CD14-positive monocyte (primary cell): ENCODE measurements at regions not wholly inside any gene's neighbourhood (a gene's known extent, or its start where the extent isn't known, plus 50 kb on each side); places are given as distances from the start of the nearest gene placed in this dataset.

Source experiments
- DNase-seq, 3 donors: peaks; one replicate each; pipeline ENCODE4 v3.0.0-alpha.2; 2011 to 2022
- H2AFZ ChIP-seq: 2 replicates; pipeline ENCODE4 v1.6.0; 2012; ENCODE audit warnings: mild to moderate bottlenecking, low read depth, low read length, inconsistent platforms; ENCODE audit not compliant: insufficient read depth, poor library complexity, severe bottlenecking
- H3K27ac ChIP-seq, 2 donors: 1 replicate in 1 of 2; 2 replicates in 1 of 2; pipeline ENCODE4 v1.5.1; 2012 to 2013; ENCODE audit warnings: low read length in 2 of 2, control low read depth in 1 of 2, inconsistent platforms in 1 of 2, low read depth in 1 of 2, mild to moderate bottlenecking in 1 of 2
- H3K27me3 ChIP-seq, 2 donors: one replicate each; pipeline versions ENCODE4 v1.6.0 to v1.6.1; 2011 to 2013; ENCODE audit warnings: low read length in 2 of 2; ENCODE audit not compliant: control insufficient read depth in 2 of 2, insufficient read depth in 2 of 2
- H3K36me3 ChIP-seq, 2 donors: replicated peaks in 1 of 2; 1 replicate in 1 of 2; 2 replicates in 1 of 2; pipeline versions ENCODE4 v1.5.1 to v1.6.1; 2012 to 2013; ENCODE audit warnings: low read length in 2 of 2, control low read depth in 1 of 2, inconsistent platforms in 1 of 2, mild to moderate bottlenecking in 1 of 2; ENCODE audit not compliant: insufficient read depth in 2 of 2, control insufficient read depth in 1 of 2
- H3K4me1 ChIP-seq, 2 donors: 1 replicate in 1 of 2; 2 replicates in 1 of 2; pipeline versions ENCODE4 v1.5.1 to v1.6.1; 2012 to 2013; ENCODE audit warnings: low read length in 2 of 2, control low read depth in 1 of 2, inconsistent platforms in 1 of 2, mild to moderate bottlenecking in 1 of 2, moderate library complexity in 1 of 2; ENCODE audit not compliant: insufficient read depth in 2 of 2, control insufficient read depth in 1 of 2
- H3K4me2 ChIP-seq: replicated peaks from 2 replicates; pipeline ENCODE3; 2012; ENCODE audit warnings: low read length, moderate library complexity, mild to moderate bottlenecking; ENCODE audit not compliant: poor library complexity, severe bottlenecking; ENCODE audit errors: extremely low read depth
- H3K4me3 ChIP-seq, 3 experiments: fragments of 200-600 bp in 1 of 3; sonication (generic) in 1 of 3; replicated peaks in 1 of 3; 1 replicate in 2 of 3; 2 replicates in 1 of 3; pipeline ENCODE4 v1.5.1; 2011 to 2013; ENCODE audit warnings: low read length in 3 of 3, mild to moderate bottlenecking in 3 of 3, control low read depth in 2 of 3, low read depth in 2 of 3, inconsistent platforms in 1 of 3, moderate library complexity in 1 of 3
- H3K79me2 ChIP-seq: 2 replicates; pipeline ENCODE4 v1.6.0; 2012; ENCODE audit warnings: mild to moderate bottlenecking, control low read depth, inconsistent platforms, low read length, moderate library complexity; ENCODE audit not compliant: insufficient read depth
- H3K9ac ChIP-seq: 2 replicates; pipeline ENCODE4 v1.6.0; 2017; ENCODE audit warnings: low read length, mild to moderate bottlenecking; ENCODE audit not compliant: insufficient read depth, poor library complexity, severe bottlenecking
- H3K9me3 ChIP-seq, 2 donors: replicated peaks in 1 of 2; 1 replicate in 1 of 2; 2 replicates in 1 of 2; pipeline versions ENCODE4 v1.5.1 to v1.6.1; 2012 to 2013; ENCODE audit warnings: low read length in 2 of 2, control low read depth in 1 of 2; ENCODE audit not compliant: control insufficient read depth in 1 of 2, insufficient read depth in 1 of 2
- H4K20me1 ChIP-seq: 2 replicates; pipeline ENCODE4 v1.6.0; 2012; ENCODE audit warnings: mild to moderate bottlenecking, low read length, control low read depth, moderate library complexity; ENCODE audit not compliant: insufficient read depth
- H3K27ac Mint-ChIP-seq, 7 donors: one replicate each; pipeline ENCODE4 v1.8.0; 2020; ENCODE audit warnings: mild to moderate bottlenecking in 7 of 7, mixed read lengths in 7 of 7, moderate library complexity in 6 of 7, inconsistent platforms in 2 of 7
- H3K27me3 Mint-ChIP-seq, 3 donors: one replicate each; pipeline ENCODE4 v1.8.0; 2021 to 2022; ENCODE audit warnings: low read depth in 3 of 3, mild to moderate bottlenecking in 3 of 3, mixed read lengths in 3 of 3, moderate library complexity in 3 of 3, inconsistent platforms in 1 of 3
- H3K36me3 Mint-ChIP-seq, 2 donors: one replicate each; pipeline ENCODE4 v1.8.0; 2020; ENCODE audit warnings: mixed read lengths in 2 of 2, inconsistent platforms in 1 of 2, mild to moderate bottlenecking in 1 of 2
- H3K4me1 Mint-ChIP-seq: one replicate; pipeline ENCODE4 v1.8.0; 2020; ENCODE audit warnings: mild to moderate bottlenecking, mixed read lengths
- H3K4me3 Mint-ChIP-seq, 2 donors: one replicate each; pipeline ENCODE4 v1.8.0; 2020; ENCODE audit warnings: mild to moderate bottlenecking in 2 of 2, mixed read lengths in 2 of 2, moderate library complexity in 1 of 2
- H3K9me3 Mint-ChIP-seq, 7 donors: one replicate each; pipeline ENCODE4 v1.8.0; 2020 to 2022; ENCODE audit warnings: mixed read lengths in 7 of 7, mild to moderate bottlenecking in 6 of 7, moderate library complexity in 6 of 7, inconsistent platforms in 2 of 7
- WGBS: methylation state at CpG from one replicate; pipeline ENCODE4 v1.1.5; 2013; ENCODE audit warnings: missing lambda C conversion rate; ENCODE audit not compliant: insufficient coverage; 5-methylcytosine and 5-hydroxymethylcytosine counted together
- intact Hi-C, 2 donors: fragments of 100-400 bp; cut with micrococcal nuclease; formaldehyde crosslinking; loops; one replicate each; pipeline versions ENCODE4 v1.15.0 to v1.15.1; 2023
- TF ChIP-seq, protein P1 (sequence below): fragments of 200-600 bp; IDR thresholded peaks from one replicate; pipeline ENCODE4 v1.8.0; 2022; ENCODE audit warnings: antibody characterized with exemption, mild to moderate bottlenecking

DNA sequence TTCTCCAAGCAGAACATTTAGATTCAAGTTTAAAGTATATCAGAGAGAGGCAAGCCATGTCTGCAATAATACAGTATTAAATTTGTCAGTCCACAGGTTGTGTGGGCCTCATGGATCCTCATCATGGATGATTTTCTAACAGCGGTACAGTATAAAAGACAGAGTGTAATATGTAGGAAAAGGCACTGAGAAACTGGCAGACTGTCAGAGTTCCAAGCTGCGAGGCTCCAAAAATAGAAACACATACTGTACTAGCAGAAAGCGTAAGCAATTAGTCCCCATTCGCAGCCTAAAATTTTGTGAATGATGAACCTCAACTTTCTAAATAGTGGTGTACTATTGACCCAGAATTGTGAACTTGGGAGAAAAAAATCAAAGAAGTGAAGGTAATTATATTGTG lies 933.3 kb downstream of the XPNPEP1 start:
- Histone ChIP-seq H3K9me3 (peaks cover 4 to 9% of the 10 kb centered on the region in 2 donors), H3K27ac (no peak overlapping the region), H3K27me3 (no peaks in the 10 kb centered on the region), H3K36me3 (no peaks in the 10 kb centered on the region), H4K20me1 (no peaks in the 10 kb centered on the region), H3K4me1 (no peaks in the 10 kb centered on the region), H2AFZ (no peak overlapping the region), H3K4me3 (no peak overlapping the region), H3K79me2 (no peaks in the 10 kb centered on the region), H3K9ac (no peak overlapping the region), H3K4me2 (no peak overlapping the region)
- Mint-ChIP-seq H3K27ac (no peak overlapping the region), H3K36me3 (no peaks in the 10 kb centered on the region), H3K27me3 (no peaks in the 10 kb centered on the region), H3K4me3 (no peak overlapping the region), H3K9me3 (peaks cover 0 to 12% (median 5%) of the 10 kb centered on the region in 7 donors), H3K4me1 (no peaks in the 10 kb centered on the region)
- intact Hi-C loops, result no loop called here
- no peak for DNase-seq
- no CpG with 5 or more reads among the region's 4 CpGs for WGBS
- TF ChIP-seq, protein P1, sequence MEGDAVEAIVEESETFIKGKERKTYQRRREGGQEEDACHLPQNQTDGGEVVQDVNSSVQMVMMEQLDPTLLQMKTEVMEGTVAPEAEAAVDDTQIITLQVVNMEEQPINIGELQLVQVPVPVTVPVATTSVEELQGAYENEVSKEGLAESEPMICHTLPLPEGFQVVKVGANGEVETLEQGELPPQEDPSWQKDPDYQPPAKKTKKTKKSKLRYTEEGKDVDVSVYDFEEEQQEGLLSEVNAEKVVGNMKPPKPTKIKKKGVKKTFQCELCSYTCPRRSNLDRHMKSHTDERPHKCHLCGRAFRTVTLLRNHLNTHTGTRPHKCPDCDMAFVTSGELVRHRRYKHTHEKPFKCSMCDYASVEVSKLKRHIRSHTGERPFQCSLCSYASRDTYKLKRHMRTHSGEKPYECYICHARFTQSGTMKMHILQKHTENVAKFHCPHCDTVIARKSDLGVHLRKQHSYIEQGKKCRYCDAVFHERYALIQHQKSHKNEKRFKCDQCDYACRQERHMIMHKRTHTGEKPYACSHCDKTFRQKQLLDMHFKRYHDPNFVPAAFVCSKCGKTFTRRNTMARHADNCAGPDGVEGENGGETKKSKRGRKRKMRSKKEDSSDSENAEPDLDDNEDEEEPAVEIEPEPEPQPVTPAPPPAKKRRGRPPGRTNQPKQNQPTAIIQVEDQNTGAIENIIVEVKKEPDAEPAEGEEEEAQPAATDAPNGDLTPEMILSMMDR, result no peak

- no CpG with 5 or more reads among the region's 2 CpGs for WGBS
- intact Hi-C loops, result no loop called here
- H3K27ac Mint-ChIP-seq, result no peak overlapping the region
- Histone ChIP-seq H3K4me1 (no peaks in the 10 kb centered on the region), H4K20me1 (no peaks in the 10 kb centered on the region), H3K79me2 (no peaks in the 10 kb centered on the region), H3K27ac (no peak overlapping the region), H3K36me3 (no peaks in the 10 kb centered on the region), H3K27me3 (no peaks in the 10 kb centered on the region), H3K4me2 (no peak overlapping the region), H3K9me3 (peaks cover 0 to 12% of the 10 kb centered on the region in 2 donors), H3K9ac (no peak overlapping the region), H2AFZ (no peak overlapping the region), H3K4me3 (no peak overlapping the region)
- no peaks in the 10 kb centered on the region for H3K27me3 Mint-ChIP-seq
- no peaks in the 10 kb centered on the region for H3K36me3 Mint-ChIP-seq
- TF ChIP-seq, protein P1, result no peak
- H3K9me3 Mint-ChIP-seq, result peaks cover 0 to 5% (median 3%) of the 10 kb centered on the region in 7 donors
- H3K4me1 Mint-ChIP-seq, result no peaks in the 10 kb centered on the region
- H3K4me3 Mint-ChIP-seq, result no peak overlapping the region
- no peak for DNase-seq
Observed at GRCh38 chr10:108982159-108982558, 941.2 kb downstream of the XPNPEP1 start.
